ENCODE measurements at regions not wholly inside any gene's neighbourhood (a gene's known extent, or its start where the extent isn't known, plus 50 kb on each side); places are given as distances from the start of the nearest gene placed in this dataset.
"Not testable (repeated sequence)": the region's sequence is repeated elsewhere in the genome, so short reads cannot be mapped to it uniquely, and the experiment has no call there.

GRCh38 chr14:98923596-98923995, 348.4 kb downstream of the BCL11B start:
- no peak for DNase-seq
- TF ChIP-seq GATA1 (IDR thresholded peaks at IDR 0.05; ENCODE audit: low read depth, low read length) = no peak
- TF ChIP-seq POLR2A (IDR thresholded peaks at IDR 0.05; ENCODE audit: low read length) = no peak

- TF ChIP-seq GATA1 (IDR thresholded peaks at IDR 0.05; ENCODE audit: low read depth, low read length) = no peak
- TF ChIP-seq POLR2A (IDR thresholded peaks at IDR 0.05; ENCODE audit: low read length) = no peak
- DNase-seq = no peak
Observed at GRCh38 chr14:98924046-98924445, 348.0 kb downstream of the BCL11B start.

GRCh38 chr14:98925354-98926040, 346.5 kb downstream of the BCL11B start:
- TF ChIP-seq GATA1 (IDR thresholded peaks at IDR 0.05; ENCODE audit: low read depth, low read length) = no peak
- TF ChIP-seq POLR2A (IDR thresholded peaks at IDR 0.05; ENCODE audit: low read length) = no peak
- DNase-seq = no peak

- TF ChIP-seq POLR2A (IDR thresholded peaks at IDR 0.05; ENCODE audit: low read length) (no peak), GATA1 (IDR thresholded peaks at IDR 0.05; ENCODE audit: low read depth, low read length) (no peak)
- no peak for DNase-seq
Observed at GRCh38 chr14:98926146-98926545, 345.9 kb downstream of the BCL11B start.

GRCh38 chr14:98926801-98927200, 345.2 kb downstream of the BCL11B start:
- DNase-seq = no peak
- TF ChIP-seq POLR2A (IDR thresholded peaks at IDR 0.05; ENCODE audit: low read length) (no peak), GATA1 (IDR thresholded peaks at IDR 0.05; ENCODE audit: low read depth, low read length) (no peak)

- TF ChIP-seq GATA1 (IDR thresholded peaks at IDR 0.05; ENCODE audit: low read depth, low read length) (no peak), POLR2A (IDR thresholded peaks at IDR 0.05; ENCODE audit: low read length) (no peak)
- DNase-seq = no peak
Observed at GRCh38 chr14:98927986-98928385, 344.0 kb downstream of the BCL11B start.

- no peak for DNase-seq
- TF ChIP-seq POLR2A (IDR thresholded peaks at IDR 0.05; ENCODE audit: low read length) = no peak
- TF ChIP-seq GATA1 (IDR thresholded peaks at IDR 0.05; ENCODE audit: low read depth, low read length) = no peak
Observed at GRCh38 chr14:98928418-98928817, 343.6 kb downstream of the BCL11B start.

GRCh38 chr14:98931126-98931525, 340.9 kb downstream of the BCL11B start:
- TF ChIP-seq GATA1 (IDR thresholded peaks at IDR 0.05; ENCODE audit: low read depth, low read length) (no peak), POLR2A (IDR thresholded peaks at IDR 0.05; ENCODE audit: low read length) (no peak)

GRCh38 chr14:98931911-98932310, 340.1 kb downstream of the BCL11B start:
- TF ChIP-seq POLR2A (IDR thresholded peaks at IDR 0.05; ENCODE audit: low read length) = no peak
- no peak for TF ChIP-seq GATA1 (IDR thresholded peaks at IDR 0.05; ENCODE audit: low read depth, low read length)
- no peak for DNase-seq

More at GRCh38 chr14:98931126-98931525, 340.9 kb downstream of the BCL11B start:
- DNase-seq = no peak

GRCh38 chr14:98932431-98933325, 339.3 kb downstream of the BCL11B start:
- no peak for TF ChIP-seq POLR2A (IDR thresholded peaks at IDR 0.05; ENCODE audit: low read length)
- TF ChIP-seq GATA1 (IDR thresholded peaks at IDR 0.05; ENCODE audit: low read depth, low read length) = no peak
- DNase-seq = no peak

GRCh38 chr14:98934569-98934968, 337.4 kb downstream of the BCL11B start:
- not testable (repeated sequence) for DNase-seq

- no peak for DNase-seq
- TF ChIP-seq GATA1 (IDR thresholded peaks at IDR 0.05; ENCODE audit: low read depth, low read length) (no peak), POLR2A (IDR thresholded peaks at IDR 0.05; ENCODE audit: low read length) (no peak)
Observed at GRCh38 chr14:98935921-98936320, 336.1 kb downstream of the BCL11B start.

- no peak for TF ChIP-seq GATA1 (IDR thresholded peaks at IDR 0.05; ENCODE audit: low read depth, low read length)
- TF ChIP-seq POLR2A (IDR thresholded peaks at IDR 0.05; ENCODE audit: low read length) = no peak
Observed at GRCh38 chr14:98937021-98937420, 335.0 kb downstream of the BCL11B start.

GRCh38 chr14:98937712-98938505, 334.1 kb downstream of the BCL11B start:
- TF ChIP-seq POLR2A (IDR thresholded peaks at IDR 0.05; ENCODE audit: low read length) (no peak), GATA1 (IDR thresholded peaks at IDR 0.05; ENCODE audit: low read depth, low read length) (no peak)
- DNase-seq = no peak

More at GRCh38 chr14:98937021-98937420, 335.0 kb downstream of the BCL11B start:
- DNase-seq = no peak

All from erythroblast (primary cell).